ENCODE measurements at regions not wholly inside any gene's neighbourhood (a gene's known extent, or its start where the extent isn't known, plus 50 kb on each side); places are given as distances from the start of the nearest gene placed in this dataset.
A peak's percentile ranks its signal among the peaks of the same experiment; 100 is the strongest.

GRCh38 chr14:95410838-95411237 lies 91.1 kb upstream of the CLMN start:
- H3K36me3 ChIP-seq (ENCODE audit: control insufficient read depth in 2 of 3, insufficient read depth in 3 of 3, low read length in 3 of 3), result no peaks in the 10 kb centered on the region
- H3K9ac ChIP-seq (ENCODE audit: low read length in 3 of 3), result no peak overlapping the region
- H3K27ac ChIP-seq (ENCODE audit: low read depth in 2 of 2, low read length in 2 of 2), result no peak overlapping the region
- H3K27me3 ChIP-seq (ENCODE audit: control insufficient read depth, insufficient read depth, low read length), result no peaks in the 10 kb centered on the region
- H3K9me3 ChIP-seq (ENCODE audit: control insufficient read depth in 2 of 3, insufficient read depth in 1 of 3, low read length in 3 of 3), result no peaks in the 10 kb centered on the region
- DNase-seq, result no peak
- no peak for TF ChIP-seq CTCF (IDR thresholded peaks at IDR 0.05; ENCODE audit: borderline replicate concordance, extremely low read depth, insufficient read depth)
- intact Hi-C loops (cut with DNase I), result no loop called here
- H3K4me1 ChIP-seq (ENCODE audit: control insufficient read depth in 2 of 3, insufficient read depth in 2 of 3, low read depth in 1 of 3, low read length in 3 of 3), result peaks cover 4 to 13% (median 4%) of the 10 kb centered on the region in 3 donors
- no peak for FAIRE-seq
- no peak overlapping the region for H3K4me3 ChIP-seq (ENCODE audit: low read length in 3 of 3)

GRCh38 chr14:95409477-95410272 lies 90.0 kb upstream of the CLMN start:
- DNase-seq, result peak in 1 of 5 donors; percentile 24

GRCh38 chr14:95408731-95409476 lies 89.2 kb upstream of the CLMN start:
- Histone ChIP-seq H3K9ac (ENCODE audit: low read length in 3 of 3) (no peak overlapping the region), H3K27me3 (ENCODE audit: control insufficient read depth, insufficient read depth, low read length) (no peaks in the 10 kb centered on the region), H3K4me1 (ENCODE audit: control insufficient read depth in 2 of 3, insufficient read depth in 2 of 3, low read depth in 1 of 3, low read length in 3 of 3) (peaks cover 4 to 13% (median 4%) of the 10 kb centered on the region in 3 donors), H3K4me3 (ENCODE audit: low read length in 3 of 3) (no peak overlapping the region), H3K9me3 (ENCODE audit: control insufficient read depth in 2 of 3, insufficient read depth in 1 of 3, low read length in 3 of 3) (no peaks in the 10 kb centered on the region), H3K27ac (ENCODE audit: low read depth in 2 of 2, low read length in 2 of 2) (peak overlapping the region in 1 of 2 donors; percentile 62), H3K36me3 (ENCODE audit: control insufficient read depth in 2 of 3, insufficient read depth in 3 of 3, low read length in 3 of 3) (no peaks in the 10 kb centered on the region)
- no peak for TF ChIP-seq CTCF (IDR thresholded peaks at IDR 0.05; ENCODE audit: borderline replicate concordance, extremely low read depth, insufficient read depth)
- DNase-seq, result peak in 2 of 5 donors; percentile 29 to 43
- FAIRE-seq, result no peak
- intact Hi-C loops (cut with DNase I), result no loop called here

More at GRCh38 chr14:95409477-95410272, 90.0 kb upstream of the CLMN start:
- no peak overlapping the region for H3K9ac ChIP-seq (ENCODE audit: low read length in 3 of 3)
- peak overlapping the region in 1 of 2 donors; percentile 62 for H3K27ac ChIP-seq (ENCODE audit: low read depth in 2 of 2, low read length in 2 of 2)
- TF ChIP-seq CTCF (IDR thresholded peaks at IDR 0.05; ENCODE audit: borderline replicate concordance, extremely low read depth, insufficient read depth), result no peak
- FAIRE-seq, result no peak
- intact Hi-C loops (cut with DNase I), result no loop called here
- no peak overlapping the region for H3K4me3 ChIP-seq (ENCODE audit: low read length in 3 of 3)
- no peaks in the 10 kb centered on the region for H3K27me3 ChIP-seq (ENCODE audit: control insufficient read depth, insufficient read depth, low read length)
- no peaks in the 10 kb centered on the region for H3K36me3 ChIP-seq (ENCODE audit: control insufficient read depth in 2 of 3, insufficient read depth in 3 of 3, low read length in 3 of 3)
- H3K9me3 ChIP-seq (ENCODE audit: control insufficient read depth in 2 of 3, insufficient read depth in 1 of 3, low read length in 3 of 3), result no peaks in the 10 kb centered on the region
- peaks cover 4 to 13% (median 4%) of the 10 kb centered on the region in 3 donors for H3K4me1 ChIP-seq (ENCODE audit: control insufficient read depth in 2 of 3, insufficient read depth in 2 of 3, low read depth in 1 of 3, low read length in 3 of 3)

Measured in kidney (tissue), 13 donors.